LoVo (cell line): ENCODE measurements at regions not wholly inside any gene's neighbourhood (a gene's known extent, or its start where the extent isn't known, plus 50 kb on each side); places are given as distances from the start of the nearest gene placed in this dataset.

Experiments used
- DNase-seq: peaks from one replicate; pipeline ENCODE4 v3.0.0-alpha.2; 2016; ENCODE audit warnings: low spot score

DNA sequence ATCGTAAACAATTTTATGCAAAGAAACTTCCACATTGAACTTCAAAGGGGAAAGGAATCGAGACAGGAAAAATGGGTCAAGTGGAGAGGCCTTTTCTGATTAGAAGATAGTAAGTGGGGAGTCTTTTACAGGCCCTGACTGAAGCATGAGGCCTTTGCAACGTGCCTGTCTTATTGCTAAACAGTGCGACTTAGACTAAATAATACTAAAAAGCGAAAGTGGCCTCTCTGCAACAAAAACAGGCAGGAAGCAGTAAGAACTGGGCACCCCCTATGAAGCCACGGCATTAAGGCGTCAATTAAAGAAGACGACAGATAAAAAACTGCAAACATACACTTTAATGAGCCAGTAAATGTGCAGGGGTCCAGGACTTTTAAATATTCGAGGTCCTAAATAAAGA is 283.4 kb upstream of the GRIP1 start:
- DNase-seq: no peak

DNA sequence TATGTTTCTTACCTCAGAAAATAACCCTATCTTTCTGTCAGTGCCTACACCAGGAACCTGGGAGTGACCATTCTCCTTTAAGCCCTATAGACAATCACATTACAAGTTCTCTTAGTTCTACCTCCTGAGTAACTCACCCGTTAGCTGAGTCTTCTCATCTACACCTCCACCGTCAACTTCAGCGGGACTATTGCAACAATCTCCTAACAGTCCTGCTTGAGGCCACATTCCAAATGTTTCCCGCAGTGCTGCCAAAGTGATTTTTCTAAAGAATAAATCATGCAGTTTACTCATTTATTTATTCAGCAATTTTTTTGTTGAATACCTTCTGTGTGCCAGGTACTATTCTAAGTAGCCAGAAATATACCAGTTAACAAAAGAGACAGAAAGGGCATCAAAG is 285.0 kb upstream of the GRIP1 start:
- no peak for DNase-seq

DNA sequence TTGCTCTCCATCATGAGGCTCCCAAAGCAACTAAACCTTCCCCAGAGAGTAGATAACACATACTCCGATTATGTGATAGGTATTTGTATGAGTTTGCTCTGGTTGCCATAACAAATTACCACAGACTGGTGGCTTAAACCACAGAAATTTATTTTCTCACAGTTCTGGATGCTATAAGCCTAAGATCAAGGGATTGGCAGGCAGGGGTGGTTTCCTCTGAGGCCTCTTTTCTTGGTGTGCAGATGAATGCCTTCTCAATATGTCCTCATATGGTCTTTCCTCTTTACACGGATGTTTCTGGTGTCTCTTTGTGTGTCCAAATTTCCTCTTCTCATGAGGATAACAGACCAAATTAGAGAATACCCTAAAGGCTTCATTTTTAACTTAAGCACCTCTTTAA is 285.8 kb upstream of the GRIP1 start:
- DNase-seq: no peak

DNA sequence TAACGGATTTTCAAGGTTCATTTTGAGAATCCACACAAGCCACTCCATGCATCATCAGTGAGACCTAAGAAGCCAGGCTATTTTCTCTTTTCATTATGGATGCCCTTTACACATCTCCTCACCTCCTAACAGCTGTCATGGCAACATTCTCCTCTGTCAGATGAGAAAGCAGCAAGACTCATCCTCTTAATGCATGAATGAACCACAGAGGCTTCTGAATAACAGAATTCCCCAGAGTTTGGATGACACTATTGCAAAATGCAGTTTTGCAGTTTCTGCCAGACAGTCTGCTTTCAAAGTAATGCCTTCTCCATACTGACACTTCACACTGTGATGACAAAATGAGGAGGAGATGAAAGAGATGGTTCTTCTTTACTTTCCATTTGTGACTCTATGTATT is 286.7 kb upstream of the GRIP1 start:
- DNase-seq: no peak

DNA sequence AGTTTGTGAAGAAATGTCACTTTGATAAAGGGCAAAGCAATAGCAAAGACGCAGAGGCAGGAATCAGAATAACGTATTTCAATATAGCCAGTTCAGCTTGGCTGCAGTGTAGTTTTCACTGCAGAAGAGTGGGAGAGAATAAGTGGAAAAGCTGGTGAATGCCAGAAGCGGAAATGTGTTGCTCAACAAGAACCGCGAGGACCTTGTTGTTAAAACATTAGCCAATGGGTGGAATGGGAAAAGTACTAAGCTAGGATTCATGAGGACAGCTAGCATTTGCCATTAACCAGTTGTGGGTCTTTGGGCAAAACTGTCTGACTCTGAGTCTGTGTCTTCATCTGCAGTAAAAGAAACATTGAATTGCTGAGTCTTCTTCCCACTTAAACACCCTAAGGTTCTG is 292.9 kb upstream of the GRIP1 start:
- DNase-seq: no peak

DNA sequence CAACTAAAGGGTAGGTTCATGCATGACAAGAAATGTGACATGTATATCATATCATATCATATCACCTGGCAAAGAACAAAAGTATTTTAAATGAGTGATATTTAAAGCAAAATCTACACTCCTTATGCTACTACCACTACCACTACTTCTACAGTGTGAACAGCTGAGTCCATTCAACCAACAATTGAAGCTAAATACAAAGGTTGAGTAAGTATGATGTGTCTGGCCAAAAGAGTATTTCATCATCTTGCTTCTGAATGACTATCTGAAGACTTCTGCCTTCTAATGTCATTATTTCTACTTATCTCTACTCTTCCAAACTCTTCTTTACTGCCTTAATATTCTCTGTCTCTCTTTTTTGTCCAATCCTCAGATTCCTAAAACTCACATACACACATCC is 292.6 kb upstream of the CAND1 start:
- no peak for DNase-seq

DNA sequence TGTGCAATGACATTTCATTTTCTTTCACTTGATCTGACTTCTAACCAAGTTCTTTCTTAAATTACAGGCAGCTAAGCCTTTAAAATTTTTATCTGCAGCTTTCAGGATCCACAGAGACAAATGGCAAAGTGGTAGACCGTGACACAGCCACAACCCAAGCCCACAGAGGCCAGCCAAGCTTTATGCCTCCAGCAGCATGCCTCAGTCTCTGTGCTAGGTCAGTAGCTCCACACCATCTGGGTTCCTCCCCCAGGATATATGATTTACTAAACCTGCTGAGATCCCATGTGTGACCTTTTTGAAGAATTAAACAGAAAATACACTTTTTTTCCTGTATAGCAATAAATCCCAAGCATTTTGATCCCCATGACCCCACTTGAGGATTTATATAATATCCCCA is 290.4 kb upstream of the CAND1 start:
- DNase-seq: no peak

DNA sequence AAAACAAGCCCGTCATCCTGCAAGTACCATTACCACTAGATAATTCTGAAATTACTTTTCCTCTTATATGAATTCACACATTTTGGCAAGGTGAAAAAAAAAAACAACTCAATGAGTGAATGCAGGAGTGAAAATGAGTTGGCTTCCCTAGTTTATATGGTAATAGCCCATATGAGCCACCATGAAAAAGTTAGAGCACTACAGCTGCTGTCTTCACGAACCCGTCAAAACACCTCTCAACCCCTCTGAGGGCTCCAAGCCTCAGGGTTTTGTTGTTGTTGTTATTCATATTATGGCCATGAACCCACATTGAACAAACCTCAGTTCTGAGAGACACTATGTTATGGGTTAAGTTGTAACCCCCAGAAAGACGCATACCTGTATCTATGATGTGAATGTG is 289.9 kb upstream of the CAND1 start:
- DNase-seq: no peak

DNA sequence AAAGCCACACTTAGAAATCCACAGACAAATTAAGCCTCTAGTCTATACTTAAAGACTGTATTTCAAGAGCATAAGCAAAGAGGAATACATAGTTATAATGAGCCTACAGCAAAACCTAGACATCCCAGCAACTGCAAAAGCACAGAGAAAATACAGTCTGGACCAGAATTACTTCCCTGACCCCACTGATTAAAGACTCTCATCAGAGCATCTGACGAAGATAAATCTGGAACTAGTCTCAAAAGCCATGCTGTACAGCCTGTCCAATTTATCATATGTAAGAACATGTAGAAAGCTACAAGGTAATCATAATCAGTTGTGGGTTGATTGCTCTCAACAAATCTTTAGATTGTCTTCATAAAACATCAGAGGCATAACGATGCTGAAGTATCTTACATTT is 285.1 kb upstream of the CAND1 start:
- no peak for DNase-seq

DNA sequence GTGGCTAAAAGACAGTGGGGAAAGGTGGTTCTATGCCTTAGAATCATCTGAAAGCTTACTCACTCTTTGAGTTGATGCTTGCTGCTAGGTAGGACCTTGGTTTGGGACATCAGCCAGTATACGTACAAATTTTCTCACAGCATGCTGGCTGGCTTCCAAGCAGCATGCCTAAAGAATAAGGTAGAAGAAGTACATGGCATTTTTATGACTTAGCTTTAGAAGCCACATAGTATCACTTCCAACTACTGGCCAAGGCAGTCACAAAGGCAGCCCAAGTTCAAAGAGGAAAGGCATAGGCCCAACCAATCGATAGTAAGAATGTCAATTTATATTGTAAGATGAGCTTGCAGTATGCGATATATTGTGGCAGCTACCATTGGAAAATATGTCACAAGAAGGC is 284.2 kb upstream of the CAND1 start:
- DNase-seq: no peak

DNA sequence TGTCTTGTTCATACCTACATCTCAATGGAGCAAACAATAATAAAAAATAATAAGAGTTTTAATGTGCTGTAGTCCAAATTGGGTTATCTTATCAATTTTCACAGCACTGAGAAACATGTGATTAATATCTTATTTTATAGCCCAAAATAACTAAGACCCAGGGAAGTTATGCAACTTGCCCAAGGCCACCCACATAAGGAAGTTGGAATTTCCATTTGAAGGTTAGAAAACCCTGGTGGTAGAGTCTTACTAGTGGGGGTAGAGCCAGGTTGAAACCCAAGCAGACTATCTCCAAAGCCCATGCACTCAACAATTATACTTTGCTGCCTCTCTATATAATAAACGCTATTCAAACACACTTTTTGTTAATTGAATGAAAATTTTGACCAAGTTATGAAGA is 270.0 kb upstream of the CAND1 start:
- DNase-seq: no peak

DNA sequence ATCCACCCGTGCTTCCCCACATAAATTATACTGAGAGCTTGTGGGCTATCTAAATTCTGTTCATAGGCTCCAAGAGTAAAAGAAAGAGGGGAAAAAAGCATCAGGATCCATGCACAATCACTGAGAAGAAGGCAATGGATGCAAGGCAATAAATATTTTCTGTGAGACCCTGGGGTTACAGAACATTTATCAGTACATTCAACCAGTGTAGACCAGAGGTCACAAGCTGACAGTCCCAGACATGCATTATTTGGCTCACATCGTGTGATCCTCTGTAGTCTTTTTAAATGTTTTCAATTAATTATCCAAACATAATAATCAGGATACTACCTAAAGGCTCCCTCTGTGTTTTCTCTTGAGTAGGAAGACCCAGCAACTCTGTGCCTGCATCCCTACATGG is 267.9 kb upstream of the CAND1 start:
- no peak for DNase-seq

DNA sequence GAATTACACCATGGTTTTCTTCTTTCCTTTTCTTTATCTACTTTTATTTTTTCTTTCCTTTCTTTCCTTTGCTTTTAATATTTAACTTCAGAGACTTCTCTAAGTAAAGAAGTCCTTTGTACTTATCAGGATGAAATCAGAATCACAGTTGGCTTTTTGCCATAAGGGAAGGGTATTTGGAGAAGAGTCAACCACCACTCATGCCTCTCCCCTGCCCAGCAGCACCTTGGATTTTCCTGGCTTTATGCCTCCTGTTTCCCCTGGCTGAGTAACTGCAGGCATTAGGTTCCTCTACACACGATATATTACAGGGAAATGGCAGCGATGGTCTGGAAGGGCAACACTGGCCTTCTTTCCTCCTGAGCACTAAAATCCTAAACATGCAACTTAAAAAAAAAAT is 266.4 kb upstream of the CAND1 start:
- DNase-seq: no peak

DNA sequence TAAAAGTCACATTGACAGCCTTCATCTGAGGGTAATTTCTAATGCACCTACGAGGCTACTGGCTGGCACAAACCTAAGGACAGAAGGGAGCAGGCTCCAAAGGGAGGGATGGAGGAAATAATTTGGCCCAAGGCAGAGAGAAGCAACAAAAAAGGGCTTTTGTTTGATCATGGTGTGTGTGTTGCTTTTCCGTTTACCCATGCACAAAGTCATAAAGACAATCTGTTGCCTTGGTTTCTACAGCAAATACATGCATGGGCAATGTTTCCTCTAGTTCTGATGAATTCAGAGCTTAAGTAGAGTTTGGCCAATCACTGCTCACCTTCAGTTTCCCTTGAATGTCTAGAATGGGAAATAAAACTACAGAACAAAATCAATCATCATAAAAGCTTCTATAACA is 262.5 kb upstream of the CAND1 start:
- DNase-seq: no peak

DNA sequence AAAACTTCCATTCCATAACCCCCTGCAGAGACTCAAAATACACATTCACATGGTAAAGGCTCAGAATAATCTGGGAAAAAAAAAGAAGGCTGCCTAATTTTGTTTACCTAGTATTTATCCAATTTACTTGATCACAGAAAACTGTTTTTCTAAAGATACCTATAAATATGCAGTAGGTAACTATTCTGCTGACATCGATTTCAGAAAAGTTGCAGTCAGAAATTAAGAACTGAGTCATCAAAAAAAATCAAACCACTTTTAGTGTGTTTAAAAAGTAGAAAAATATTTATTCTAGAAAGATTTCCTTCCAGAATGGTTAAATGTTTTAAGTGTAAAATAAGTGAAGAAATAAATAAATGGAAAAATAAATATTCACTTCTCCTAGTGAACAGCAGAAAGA is 254.5 kb upstream of the CAND1 start:
- DNase-seq: no peak

DNA sequence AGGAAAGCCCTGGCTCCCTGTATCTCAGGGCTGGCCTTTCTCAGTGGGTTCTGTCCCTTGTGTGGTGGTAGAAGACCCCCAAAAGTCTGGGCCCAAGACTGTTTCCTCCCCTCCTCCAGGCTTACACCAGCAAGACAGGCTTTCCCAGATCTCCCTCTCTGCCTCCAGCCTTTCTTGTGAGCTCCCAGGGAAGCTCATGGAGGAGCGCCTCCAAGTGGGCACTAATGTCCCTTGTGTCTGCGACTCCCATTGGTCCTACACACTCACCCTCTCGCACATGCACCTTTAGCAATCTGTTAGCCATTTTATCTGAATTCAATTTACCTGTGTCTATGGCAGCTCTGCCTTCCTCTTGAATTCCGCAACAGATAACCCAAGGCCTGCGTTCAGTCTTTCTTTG is 251.1 kb upstream of the CAND1 start:
- no peak for DNase-seq

DNA sequence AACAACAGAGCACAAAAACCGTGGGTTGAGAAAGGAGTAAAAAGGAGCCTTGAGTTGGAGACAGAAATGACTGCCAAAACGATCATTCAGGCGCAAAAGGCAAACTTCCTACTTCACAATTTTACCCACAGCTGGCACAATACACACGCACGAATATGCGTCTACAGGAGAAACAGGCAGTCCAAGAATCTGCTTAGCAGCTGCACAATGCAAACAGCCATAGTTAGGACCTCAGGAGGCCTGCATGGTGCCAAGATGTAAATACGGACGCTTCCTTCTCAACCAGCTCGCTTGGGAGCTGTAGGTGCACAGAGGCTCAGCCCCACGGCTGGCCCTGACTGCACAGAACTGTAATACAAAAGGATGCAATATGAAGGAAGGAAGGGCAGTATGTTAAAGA is 250.1 kb upstream of the CAND1 start:
- no peak for DNase-seq

DNA sequence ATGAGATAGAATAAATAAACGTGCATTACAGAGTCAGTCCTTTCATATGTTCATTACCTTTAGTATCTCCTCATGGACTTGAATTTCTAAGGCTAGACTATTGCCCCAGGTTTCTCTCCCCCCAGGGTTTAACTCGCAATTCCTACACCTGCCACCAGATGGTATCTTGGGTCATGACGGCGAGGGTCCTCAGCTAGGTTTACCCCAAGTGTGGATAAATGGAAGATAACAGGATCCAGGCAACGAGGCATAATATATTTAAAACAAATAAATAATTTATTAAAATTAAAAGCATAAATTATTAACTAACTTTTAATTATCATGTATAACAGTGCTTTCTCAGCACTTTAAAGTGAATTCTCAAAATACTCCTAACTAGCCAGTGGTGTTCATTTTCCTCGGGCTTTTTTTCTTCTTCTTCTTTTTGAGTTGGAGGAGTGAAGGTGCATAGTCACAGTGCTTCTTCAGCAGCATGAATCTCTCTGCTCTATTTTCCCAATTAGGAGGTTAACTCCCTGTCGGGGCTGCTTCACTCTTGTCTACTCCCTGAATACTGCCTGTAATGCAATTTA is 243.5 kb upstream of the CAND1 start:
- DNase-seq: peak; percentile 37

DNA sequence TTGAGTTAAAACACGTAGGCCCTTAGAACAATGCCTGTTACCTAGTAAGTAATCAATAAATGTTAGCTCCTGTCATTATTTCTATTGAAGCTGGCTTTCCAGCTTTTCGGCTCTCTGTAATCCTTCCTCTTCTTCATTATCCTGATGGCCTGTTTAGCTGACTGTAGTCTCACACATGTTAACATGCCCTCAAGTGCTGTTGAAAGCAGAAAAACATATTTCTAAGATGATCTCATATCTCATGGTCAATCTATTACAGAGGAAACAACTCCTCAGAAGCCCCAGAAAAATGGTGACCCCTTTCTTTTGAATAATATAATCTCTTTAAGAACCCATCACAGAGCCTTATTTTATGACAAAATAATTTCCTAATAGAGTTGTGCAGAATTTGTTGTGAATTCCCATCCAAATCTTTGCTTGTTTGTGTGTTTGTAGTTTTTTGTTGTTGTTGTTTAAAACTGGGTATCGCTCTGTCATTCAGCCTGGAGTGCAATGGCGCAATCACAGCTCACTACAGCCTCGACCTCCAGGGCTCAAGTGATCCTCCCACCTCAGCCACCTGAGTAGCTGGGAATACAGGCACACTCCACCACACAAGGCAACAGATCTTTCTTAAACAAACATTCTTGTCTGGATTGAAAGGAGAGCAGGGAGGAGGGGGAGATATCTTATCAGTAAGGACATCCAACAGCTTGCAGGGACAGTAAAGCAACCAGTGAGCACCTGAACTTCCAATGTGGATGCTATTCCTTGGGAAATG is 242.5 kb upstream of the CAND1 start:
- DNase-seq: no peak

DNA sequence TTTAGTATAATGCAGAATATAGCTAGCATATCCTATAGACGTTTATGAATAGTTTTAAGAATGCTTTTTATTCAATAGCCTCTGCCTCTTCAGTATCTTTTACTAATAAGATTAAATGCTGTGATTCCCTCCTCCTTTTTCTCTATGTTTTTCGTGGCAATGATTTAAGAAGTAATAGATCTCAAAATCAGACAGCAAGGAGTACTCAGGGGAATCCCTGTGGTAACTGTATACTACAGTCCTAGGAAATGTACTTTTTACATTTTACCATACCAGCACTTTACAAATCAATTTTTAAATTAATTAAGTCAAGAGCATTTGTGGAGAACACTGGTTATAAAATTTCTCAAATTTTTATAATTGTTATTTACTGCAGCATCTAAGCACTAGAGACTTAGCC is 240.6 kb upstream of the CAND1 start:
- DNase-seq: no peak

DNA sequence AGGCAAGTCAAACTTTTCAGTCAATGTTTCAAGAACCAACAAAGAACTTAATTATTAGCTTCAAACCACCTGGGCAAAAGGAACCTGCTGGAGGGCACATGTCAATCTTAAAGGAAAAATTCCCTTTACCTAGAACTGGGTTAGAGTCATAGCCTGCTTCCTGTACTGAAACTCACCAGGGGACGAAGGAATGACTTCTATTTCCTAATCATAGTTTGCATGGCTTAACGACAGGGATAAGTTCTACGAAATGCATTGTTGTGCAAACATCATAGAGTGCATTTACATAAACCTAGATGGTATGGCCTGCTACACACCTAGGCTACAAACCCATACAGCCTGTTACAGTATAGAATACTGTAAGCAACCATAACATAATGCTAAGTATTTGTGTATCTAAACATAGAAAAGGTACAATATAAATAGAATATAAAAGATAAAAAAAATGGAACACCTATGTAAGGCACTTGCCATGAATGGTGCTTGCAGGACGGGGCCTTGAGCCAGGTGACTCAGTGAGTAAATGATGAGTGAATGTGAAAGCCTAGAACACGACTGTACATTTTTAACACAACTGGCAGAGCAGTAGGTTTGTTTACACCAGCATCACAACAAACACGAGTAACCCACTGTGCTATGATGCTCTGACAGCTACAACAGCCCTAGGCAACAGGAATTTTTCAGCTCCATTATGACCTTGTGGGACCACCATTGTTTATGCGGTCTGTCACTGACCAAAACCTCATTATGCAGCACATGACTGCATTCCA is 234.9 kb upstream of the CAND1 start:
- DNase-seq: peak; percentile 16

DNA sequence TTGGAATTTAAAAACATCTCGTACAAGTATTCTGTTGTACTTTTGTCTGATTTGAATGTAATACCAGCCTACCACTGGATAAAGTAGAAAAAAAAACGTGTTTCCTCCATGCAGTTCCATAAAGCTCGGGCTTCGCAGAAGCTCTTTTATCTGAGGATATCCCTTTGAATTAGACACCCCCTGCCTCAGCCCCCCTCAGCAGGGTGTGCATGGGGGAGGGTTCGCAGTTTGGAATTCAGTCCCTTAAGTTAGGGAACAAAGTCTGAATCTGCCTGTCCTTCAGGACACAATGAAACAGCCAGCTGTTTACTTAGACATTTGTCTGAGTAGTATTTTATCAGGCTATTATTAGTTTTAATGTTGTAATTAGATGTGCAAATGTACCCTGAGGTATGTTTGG is 234.0 kb upstream of the CAND1 start:
- no peak for DNase-seq

DNA sequence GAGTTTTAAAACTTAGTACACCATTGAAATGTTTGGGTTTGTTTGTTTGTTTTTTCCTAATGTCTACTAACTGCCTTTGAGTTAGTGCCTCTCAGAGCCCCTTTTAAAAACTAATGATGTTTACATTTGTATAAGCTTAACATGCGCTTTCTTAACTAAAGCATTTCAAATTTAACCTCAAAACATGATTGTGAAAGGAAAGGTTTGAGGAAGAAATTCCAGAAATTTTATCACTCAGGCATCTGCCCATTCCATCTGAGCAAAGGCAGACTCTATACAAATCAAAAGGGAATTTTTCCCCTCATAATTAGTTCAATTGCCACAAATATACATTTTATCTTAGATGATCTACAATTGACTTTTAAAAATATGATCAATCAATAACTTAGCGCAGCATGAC is 230.7 kb upstream of the CAND1 start:
- no peak for DNase-seq
